ACC112 (cell line): ENCODE measurements at regions not wholly inside any gene's neighbourhood (a gene's known extent, or its start where the extent isn't known, plus 50 kb on each side); places are given as distances from the start of the nearest gene placed in this dataset.

Experiments
- H2AFZ ChIP-seq: fragments of 200-600 bp; sonication (generic); one replicate; pipeline ENCODE4 v1.6.0; 2017; ENCODE audit warnings: antibody characterized with exemption, low read length; ENCODE audit not compliant: unreplicated experiment
- H3K27ac ChIP-seq: fragments of 200-600 bp; sonication (generic); 2 replicates; pipeline ENCODE4 v1.5.1; 2014; ENCODE audit warnings: low read depth, mild to moderate bottlenecking, antibody characterized with exemption, low read length, moderate library complexity
- H3K27me3 ChIP-seq: fragments of 200-600 bp; sonication (generic); 2 replicates; pipeline ENCODE4 v1.6.1; 2014; ENCODE audit warnings: mild to moderate bottlenecking, antibody characterized with exemption, low read length, moderate library complexity, mixed read lengths; ENCODE audit not compliant: insufficient read depth
- H3K36me3 ChIP-seq: fragments of 200-600 bp; sonication (generic); 2 replicates; pipeline ENCODE4 v1.6.1; 2016; ENCODE audit warnings: mild to moderate bottlenecking, antibody characterized with exemption, low read length, moderate library complexity, mixed read lengths; ENCODE audit not compliant: insufficient read depth
- H3K4me1 ChIP-seq: fragments of 200-600 bp; sonication (generic); one replicate; pipeline ENCODE4 v1.6.1; 2016; ENCODE audit warnings: low read length, mixed read lengths; ENCODE audit not compliant: insufficient read depth, unreplicated experiment, control insufficient read depth
- H3K4me3 ChIP-seq: fragments of 200-600 bp; sonication (generic); 2 replicates; pipeline ENCODE4 v1.5.1; 2014; ENCODE audit warnings: mild to moderate bottlenecking, low read depth, low read length
- H3K79me2 ChIP-seq: fragments of 200-600 bp; sonication (generic); one replicate; pipeline ENCODE4 v1.6.0; 2016; ENCODE audit warnings: low read length; ENCODE audit not compliant: control insufficient read depth, unreplicated experiment, insufficient read depth

- Histone ChIP-seq H3K27me3 (no peaks in the 10 kb centered on the region), H3K4me1 (no peaks in the 10 kb centered on the region), H3K4me3 (no peak overlapping the region), H2AFZ (no peak overlapping the region), H3K79me2 (no peaks in the 10 kb centered on the region), H3K36me3 (no peaks in the 10 kb centered on the region), H3K27ac (no peak overlapping the region)
These were observed 219.5 kb downstream of the SOX11 start for GRCh38 chr2:5911718-5912117.

GRCh38 chr2:5913711-5914395, 221.7 kb downstream of the SOX11 start:
- Histone ChIP-seq H3K36me3 (no peaks in the 10 kb centered on the region), H2AFZ (no peak overlapping the region), H3K79me2 (no peaks in the 10 kb centered on the region), H3K27me3 (no peaks in the 10 kb centered on the region), H3K27ac (no peak overlapping the region), H3K4me1 (no peaks in the 10 kb centered on the region), H3K4me3 (no peak overlapping the region)

- H3K27ac ChIP-seq, result no peak overlapping the region
These were observed 222.8 kb downstream of the SOX11 start for GRCh38 chr2:5914811-5915611.

DNA sequence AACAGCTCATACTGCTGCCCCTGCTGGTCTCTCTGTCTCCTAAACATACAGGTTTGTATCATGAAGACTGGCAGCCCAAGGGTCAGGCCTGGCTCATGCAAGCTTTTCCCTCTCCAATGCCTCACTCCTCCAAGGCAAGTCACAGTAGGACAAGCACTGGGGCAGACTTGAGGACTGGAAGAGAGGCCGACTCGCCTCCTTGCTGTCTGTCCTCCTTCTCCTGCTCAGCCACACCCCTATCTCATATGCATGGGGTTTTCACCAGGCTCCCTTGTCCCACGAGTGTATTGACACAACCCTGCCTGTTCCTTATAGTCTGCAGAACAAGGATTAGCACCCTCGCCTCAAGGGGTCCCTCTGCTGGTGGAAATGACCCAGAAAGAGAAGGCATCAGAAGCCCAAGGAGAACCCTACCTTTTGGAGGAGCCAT, 223.7 kb downstream of the SOX11 start:
- Histone ChIP-seq H3K4me1 (no peaks in the 10 kb centered on the region), H2AFZ (no peak overlapping the region), H3K79me2 (no peaks in the 10 kb centered on the region), H3K27ac (no peak overlapping the region), H3K4me3 (no peak overlapping the region), H3K36me3 (no peaks in the 10 kb centered on the region), H3K27me3 (no peaks in the 10 kb centered on the region)

More at GRCh38 chr2:5914811-5915611, 222.8 kb downstream of the SOX11 start:
- Histone ChIP-seq H3K79me2 (no peaks in the 10 kb centered on the region), H2AFZ (no peak overlapping the region), H3K36me3 (no peaks in the 10 kb centered on the region), H3K27me3 (no peaks in the 10 kb centered on the region), H3K4me3 (no peak overlapping the region), H3K4me1 (no peaks in the 10 kb centered on the region)

- Histone ChIP-seq H3K36me3 (no peaks in the 10 kb centered on the region), H3K4me3 (no peak overlapping the region), H3K27me3 (no peaks in the 10 kb centered on the region), H3K4me1 (no peaks in the 10 kb centered on the region), H3K27ac (no peak overlapping the region), H3K79me2 (no peaks in the 10 kb centered on the region), H2AFZ (no peak overlapping the region)
These were observed 229.0 kb downstream of the SOX11 start for GRCh38 chr2:5921081-5921642.

DNA sequence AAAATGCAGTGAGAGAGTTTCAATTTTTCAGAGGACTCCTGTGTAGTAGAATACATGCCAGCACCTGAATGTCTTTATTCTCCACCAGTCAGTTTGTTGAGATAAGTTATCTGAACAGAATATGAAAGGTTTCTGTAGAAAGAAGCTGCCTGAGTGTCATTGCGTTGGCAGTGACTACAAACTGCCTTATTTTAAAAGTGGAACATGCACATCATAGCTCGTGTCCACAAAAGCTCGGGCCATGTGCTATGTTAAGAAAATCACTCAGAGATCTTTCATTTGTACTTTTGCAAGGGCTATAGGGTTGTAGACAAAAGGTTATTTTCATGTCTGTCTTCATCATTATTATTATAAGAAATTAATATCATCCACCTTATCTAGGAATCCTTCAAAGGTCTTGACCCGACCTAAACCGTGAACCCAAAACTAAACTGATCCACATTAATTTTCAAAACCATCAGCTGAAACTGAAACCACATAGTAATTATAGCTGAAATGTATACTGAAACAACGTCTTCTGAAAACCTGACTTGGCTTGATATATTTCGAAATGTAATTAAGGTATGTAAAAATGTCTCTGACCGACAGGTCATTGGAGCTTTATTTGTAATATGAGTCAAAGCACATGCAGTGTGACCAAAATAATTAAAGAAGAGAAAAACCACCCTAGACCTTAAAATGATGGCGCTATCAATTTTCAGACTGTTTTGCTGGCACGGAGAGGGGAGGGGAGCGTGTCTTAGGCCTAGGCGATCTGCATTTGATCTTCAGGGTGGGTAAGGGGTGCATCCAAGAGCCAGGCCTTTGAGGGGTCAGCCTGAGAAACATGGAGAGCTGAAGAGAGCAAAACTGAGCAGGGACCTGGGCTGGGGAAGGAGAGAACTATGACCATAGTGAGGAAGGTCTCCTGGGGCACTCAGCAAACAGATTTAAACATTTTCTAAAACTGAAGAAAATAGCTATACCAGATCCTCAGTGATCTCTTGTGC, 232.1 kb downstream of the SOX11 start:
- Histone ChIP-seq H3K27ac (no peak overlapping the region), H3K36me3 (no peaks in the 10 kb centered on the region), H2AFZ (no peak overlapping the region), H3K4me3 (no peak overlapping the region), H3K27me3 (no peaks in the 10 kb centered on the region), H3K79me2 (no peaks in the 10 kb centered on the region), H3K4me1 (no peaks in the 10 kb centered on the region)

DNA sequence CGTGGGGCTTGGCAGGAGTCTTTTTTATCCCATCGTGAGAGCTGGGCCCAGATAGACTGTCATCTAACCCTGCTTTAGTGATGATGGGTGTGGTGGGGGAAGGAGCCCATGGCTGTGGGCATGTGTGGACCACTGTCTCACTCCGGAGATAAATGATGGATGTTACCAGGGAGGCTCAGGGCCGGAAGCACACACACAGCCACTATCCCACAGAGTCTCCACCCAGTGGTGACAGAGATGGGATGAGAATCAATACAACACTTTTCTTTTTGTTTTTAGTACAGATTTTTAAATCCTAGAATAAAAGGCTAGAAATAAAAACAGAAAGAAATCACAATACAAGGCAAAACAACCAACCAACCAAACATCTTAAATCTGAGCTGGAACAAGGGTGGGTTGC, 233.4 kb downstream of the SOX11 start:
- no peaks in the 10 kb centered on the region for H3K27me3 ChIP-seq
- H2AFZ ChIP-seq, result no peak overlapping the region
- H3K4me3 ChIP-seq, result no peak overlapping the region
- no peak overlapping the region for H3K27ac ChIP-seq
- H3K36me3 ChIP-seq, result no peaks in the 10 kb centered on the region
- no peaks in the 10 kb centered on the region for H3K4me1 ChIP-seq
- H3K79me2 ChIP-seq, result no peaks in the 10 kb centered on the region

DNA sequence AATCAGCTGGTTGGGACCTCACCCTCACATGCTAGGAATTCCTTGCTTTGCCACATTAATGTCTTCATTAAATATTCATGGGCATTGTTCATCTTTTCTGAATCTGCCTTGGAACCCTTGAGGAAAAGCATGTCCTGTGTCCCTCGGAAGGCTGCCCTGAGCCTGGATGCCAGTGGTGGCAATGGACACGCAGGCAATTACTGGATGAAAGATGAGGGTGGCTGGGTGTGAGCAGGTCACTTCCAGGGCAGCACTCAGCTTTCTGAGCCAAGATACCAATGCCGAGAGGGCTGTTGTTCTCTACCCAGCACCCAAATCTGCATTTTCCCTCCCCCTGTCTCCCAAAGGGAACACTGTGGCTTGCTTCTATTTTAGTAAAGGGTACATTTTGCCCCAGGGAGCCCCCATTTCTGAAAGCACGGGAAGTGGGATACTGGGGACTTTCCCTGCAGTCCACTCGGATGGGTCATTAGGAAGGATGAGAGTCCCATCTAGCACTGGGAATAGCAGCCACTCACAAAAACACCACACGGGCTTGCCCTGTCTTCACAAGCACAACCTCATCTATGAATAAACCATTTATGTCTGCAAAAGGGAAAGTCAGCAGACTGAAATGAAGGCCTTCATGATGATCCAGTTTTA, 234.8 kb downstream of the SOX11 start:
- H2AFZ ChIP-seq, result no peak overlapping the region

DNA sequence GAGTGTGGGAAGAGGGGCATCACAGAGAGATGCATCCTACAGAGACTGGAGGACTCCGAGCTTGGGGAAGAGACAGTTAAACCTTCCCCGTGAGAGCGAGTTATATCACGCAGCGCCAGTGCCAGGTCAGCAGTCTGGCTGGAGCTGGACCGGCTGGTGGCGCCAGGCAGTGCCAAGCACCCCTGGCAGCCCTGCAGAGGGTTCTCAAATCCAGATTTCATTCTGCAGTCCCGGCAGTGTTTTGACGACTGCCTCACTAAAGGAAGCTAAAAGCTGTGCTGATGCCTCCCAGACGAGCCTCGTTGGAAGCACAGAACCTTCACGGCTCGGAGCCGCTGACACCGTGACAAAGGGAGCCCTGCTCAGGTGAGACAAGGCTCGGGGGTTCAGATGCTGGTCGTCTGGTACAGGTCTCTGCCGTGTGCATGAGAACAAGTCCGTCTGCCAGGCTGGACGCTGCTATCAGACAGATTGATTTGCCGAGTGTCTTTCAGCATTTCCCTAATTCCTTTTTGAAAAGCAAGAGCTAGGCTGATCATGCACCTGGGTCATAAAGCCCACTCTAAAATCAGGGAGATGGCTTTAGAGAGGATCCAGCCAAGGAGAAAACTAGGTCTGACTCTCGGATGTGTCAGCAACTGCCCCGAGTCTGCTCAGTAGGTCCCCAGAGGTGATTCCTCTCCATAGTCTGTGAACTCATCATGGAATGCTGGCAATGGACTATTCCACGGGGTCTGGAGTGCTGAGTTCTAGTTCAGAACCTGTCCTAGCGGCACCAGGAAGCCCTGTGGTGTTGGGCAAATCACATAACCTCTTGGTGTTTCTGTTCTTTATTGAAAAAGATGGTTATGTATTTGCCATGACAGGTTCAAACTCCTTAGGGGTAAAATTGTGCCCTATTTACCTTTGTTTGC, 240.6 kb downstream of the SOX11 start:
- no peak overlapping the region for H3K27ac ChIP-seq
- H3K4me3 ChIP-seq, result no peak overlapping the region
- no peaks in the 10 kb centered on the region for H3K4me1 ChIP-seq
- no peaks in the 10 kb centered on the region for H3K27me3 ChIP-seq
- H3K36me3 ChIP-seq, result no peaks in the 10 kb centered on the region
- no peak overlapping the region for H2AFZ ChIP-seq
- no peaks in the 10 kb centered on the region for H3K79me2 ChIP-seq

More for the DNA sequence above, 234.8 kb downstream of the SOX11 start:
- Histone ChIP-seq H3K4me3 (no peak overlapping the region), H3K79me2 (no peaks in the 10 kb centered on the region), H3K27ac (no peak overlapping the region), H3K4me1 (no peaks in the 10 kb centered on the region), H3K36me3 (no peaks in the 10 kb centered on the region), H3K27me3 (no peaks in the 10 kb centered on the region)
